GM23248 (cell line): ENCODE measurements at regions not wholly inside any gene's neighbourhood (a gene's known extent, or its start where the extent isn't known, plus 50 kb on each side); places are given as distances from the start of the nearest gene placed in this dataset.

Source experiments
- EZH2 ChIP-seq: fragments of 200-600 bp; sonication (generic); IDR thresholded peaks from 2 replicates; pipeline ENCODE4 v1.6.1; 2018; ENCODE audit warnings: antibody characterized with exemption, mild to moderate bottlenecking; ENCODE audit not compliant: insufficient read depth, poor library complexity, severe bottlenecking
- EZH2phosphoT487 ChIP-seq: fragments of 200-600 bp; sonication (generic); IDR thresholded peaks from 2 replicates; pipeline ENCODE4 v1.6.1; 2018; ENCODE audit warnings: antibody characterized with exemption, moderate library complexity, mild to moderate bottlenecking, low read depth; ENCODE audit not compliant: insufficient read depth

GRCh38 chr1:5664906-5665875, 327.0 kb downstream of the NPHP4 start:
- TF ChIP-seq EZH2, result no peak
- no peak for TF ChIP-seq EZH2phosphoT487
